ENCODE measurements at regions not wholly inside any gene's neighbourhood (a gene's known extent, or its start where the extent isn't known, plus 50 kb on each side); places are given as distances from the start of the nearest gene placed in this dataset.

DNA sequence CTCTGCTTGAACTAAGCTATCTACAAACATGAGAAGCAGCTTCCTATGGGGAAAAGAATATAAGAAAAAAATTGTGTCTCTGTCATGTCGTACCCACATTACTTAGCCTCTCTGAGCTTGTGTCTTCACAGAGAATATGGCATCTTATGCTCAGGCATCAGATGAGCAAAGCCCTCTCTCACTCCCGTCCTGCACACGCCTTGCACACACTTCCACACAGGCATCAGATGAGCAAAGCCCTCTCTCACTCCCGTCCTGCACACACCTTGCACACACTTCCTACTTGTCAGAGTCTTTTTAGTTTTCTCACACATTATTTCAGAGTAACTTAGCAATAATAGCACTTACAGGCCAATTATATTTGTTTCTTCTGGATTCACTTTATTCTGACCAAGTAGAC lies 79.0 kb upstream of the DUSP22 start:
- TF ChIP-seq, protein P1, sequence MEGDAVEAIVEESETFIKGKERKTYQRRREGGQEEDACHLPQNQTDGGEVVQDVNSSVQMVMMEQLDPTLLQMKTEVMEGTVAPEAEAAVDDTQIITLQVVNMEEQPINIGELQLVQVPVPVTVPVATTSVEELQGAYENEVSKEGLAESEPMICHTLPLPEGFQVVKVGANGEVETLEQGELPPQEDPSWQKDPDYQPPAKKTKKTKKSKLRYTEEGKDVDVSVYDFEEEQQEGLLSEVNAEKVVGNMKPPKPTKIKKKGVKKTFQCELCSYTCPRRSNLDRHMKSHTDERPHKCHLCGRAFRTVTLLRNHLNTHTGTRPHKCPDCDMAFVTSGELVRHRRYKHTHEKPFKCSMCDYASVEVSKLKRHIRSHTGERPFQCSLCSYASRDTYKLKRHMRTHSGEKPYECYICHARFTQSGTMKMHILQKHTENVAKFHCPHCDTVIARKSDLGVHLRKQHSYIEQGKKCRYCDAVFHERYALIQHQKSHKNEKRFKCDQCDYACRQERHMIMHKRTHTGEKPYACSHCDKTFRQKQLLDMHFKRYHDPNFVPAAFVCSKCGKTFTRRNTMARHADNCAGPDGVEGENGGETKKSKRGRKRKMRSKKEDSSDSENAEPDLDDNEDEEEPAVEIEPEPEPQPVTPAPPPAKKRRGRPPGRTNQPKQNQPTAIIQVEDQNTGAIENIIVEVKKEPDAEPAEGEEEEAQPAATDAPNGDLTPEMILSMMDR (IDR thresholded peaks at IDR 0.05): no peak

- TF ChIP-seq, protein P1 (IDR thresholded peaks at IDR 0.05): no peak
Measured at GRCh38 chr6:214428-214827, 77.9 kb upstream of the DUSP22 start.

- TF ChIP-seq, protein P1 (IDR thresholded peaks at IDR 0.05): no peak
Measured at GRCh38 chr6:215335-216034, 76.8 kb upstream of the DUSP22 start.

- TF ChIP-seq, protein P1 (IDR thresholded peaks at IDR 0.05): peak; percentile 32; the same call in 1 of the 2 replicates
Measured at GRCh38 chr6:217048-217659, 75.1 kb upstream of the DUSP22 start.

- TF ChIP-seq, protein P1 (IDR thresholded peaks at IDR 0.05): no peak
Measured at GRCh38 chr6:218153-219018, 73.9 kb upstream of the DUSP22 start.

DNA sequence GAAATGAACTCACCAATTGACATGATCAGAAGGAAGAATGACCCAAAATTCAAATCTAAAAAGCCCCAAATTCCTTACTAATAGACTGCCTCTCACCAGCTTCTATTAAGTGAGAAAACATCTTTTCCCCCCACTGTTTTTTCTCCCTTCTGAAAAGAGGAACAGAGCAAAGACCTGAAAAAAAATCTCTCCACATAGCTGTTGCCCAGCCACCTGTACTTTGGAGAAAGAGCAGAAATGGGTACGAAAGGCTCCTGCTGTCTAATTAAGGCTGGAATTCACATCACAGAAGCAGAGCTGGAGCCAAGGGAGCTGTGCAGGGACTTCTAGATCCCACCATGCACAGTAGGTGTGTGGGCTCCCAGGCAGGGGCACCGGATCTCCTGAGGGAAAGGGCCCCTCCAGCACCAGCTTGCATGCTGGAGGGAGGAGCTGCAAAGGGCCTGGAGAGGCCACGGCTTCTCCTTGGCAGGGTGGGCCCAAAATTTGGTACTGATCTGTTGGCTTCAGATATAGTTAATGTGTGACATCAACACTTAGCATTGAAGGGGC lies 73.2 kb upstream of the DUSP22 start:
- TF ChIP-seq, protein P1 (IDR thresholded peaks at IDR 0.05): no peak

DNA sequence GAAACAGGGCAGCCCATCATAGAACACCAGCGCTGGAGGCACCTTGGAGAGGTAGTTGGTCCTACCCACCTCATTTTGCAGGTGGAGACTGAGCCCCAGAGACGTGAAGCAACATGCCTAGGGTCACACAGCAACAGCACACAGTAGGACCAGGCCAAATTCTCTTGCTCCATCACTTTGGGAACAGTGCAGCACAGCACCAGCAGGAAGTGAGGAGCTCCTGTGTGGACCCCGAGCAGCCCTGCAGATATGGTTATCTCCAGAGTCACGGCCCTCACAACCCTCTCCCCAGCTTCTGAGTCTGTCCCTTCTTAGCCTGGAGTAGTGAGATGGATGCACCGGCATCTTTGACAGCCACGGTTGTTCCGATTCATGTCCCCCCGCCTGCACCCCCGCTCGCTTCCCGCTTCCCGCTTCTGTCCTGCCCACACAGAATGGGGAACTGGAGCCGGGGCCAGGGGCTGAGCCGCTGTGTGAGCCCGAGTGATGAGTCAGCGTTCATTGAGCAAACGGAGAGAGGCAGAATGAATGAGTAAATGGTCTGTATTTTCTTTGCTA lies 72.6 kb upstream of the DUSP22 start:
- TF ChIP-seq, protein P1 (IDR thresholded peaks at IDR 0.05): no peak
